Frontal cortex (tissue), 3 donors: ENCODE measurements at regions not wholly inside any gene's neighbourhood (a gene's known extent, or its start where the extent isn't known, plus 50 kb on each side); places are given as distances from the start of the nearest gene placed in this dataset.

Experiments used
- DNase-seq, 2 donors: peaks; one replicate each; pipeline ENCODE4 v3.0.0; 2012; ENCODE audit warnings: low spot score in 2 of 2
- FAIRE-seq: peaks from 2 replicates; lab custom pipeline; 2012; peaks lifted over from hg19 to GRCh38; lab: Jason Lieb, UNC
- donor health status: control.
- donor health status: control.
- donor health status: control.

DNA sequence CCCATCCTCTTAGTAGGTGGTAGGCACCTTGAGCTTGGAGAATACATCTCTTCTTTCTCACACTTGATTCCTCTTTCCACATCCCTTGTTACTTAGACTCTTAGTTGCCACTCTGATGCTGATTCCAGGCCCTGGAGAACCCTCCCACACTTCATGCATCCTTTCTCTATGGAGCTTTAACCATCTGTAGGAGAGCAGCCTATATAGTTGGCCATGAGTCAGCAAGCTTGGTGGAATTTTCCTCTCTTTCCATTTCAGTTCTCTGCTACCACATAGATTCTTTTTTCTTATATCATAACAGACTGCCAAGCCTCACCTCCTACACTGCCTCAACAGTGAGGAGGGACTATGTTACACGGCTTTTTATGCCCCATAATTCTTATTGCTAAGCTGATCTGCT, 851.6 kb upstream of the CDH2 start:
- no peak for DNase-seq
- FAIRE-seq = no peak

DNA sequence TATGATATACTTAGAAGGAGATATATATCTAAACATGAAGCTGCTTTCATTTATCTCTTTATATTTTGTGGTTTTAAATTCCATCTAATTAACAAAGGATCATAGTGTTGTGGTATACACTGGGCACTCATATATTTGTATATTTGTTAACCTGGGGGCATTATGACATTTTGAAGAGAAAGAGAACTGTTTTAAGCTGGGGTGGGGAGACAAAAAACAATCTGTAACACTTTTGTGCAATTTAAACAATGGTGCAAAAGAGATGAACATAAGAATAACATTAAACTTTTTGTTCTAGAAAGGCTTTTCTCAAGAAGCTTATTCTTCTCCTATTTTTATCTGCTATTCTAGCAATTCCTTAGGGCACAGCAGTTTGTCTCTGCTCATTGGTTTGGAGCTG, 842.0 kb upstream of the CDH2 start:
- FAIRE-seq = no peak
- DNase-seq = no peak

DNA sequence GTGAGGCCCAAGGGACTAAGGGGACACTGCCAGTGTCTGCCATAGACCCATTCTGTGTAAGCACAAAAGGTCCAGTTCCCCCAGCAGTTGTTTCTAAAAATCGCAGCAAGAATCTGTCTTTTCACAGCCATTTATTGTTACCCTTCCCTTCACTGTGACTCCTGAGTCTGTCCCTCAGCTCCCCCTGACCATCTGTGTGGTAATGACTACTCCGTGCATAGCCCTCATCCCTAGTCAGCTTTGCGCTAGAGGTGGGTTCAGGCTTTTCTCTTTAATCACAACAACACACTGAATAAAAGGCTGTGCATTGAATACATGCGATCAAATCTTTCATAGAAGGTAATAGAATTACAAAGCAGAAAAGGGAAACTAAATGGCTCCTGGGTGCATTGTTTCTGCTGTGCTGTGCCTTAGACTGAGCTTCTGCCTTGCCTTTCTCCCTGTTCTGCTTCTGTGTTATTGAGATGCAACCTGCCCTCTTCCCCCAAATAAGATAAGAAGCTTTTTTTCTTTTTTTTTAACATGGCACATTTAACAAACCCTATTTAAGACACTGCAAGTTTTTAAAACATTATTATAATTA, 836.0 kb upstream of the CDH2 start:
- no peak for FAIRE-seq
- no peak for DNase-seq

DNA sequence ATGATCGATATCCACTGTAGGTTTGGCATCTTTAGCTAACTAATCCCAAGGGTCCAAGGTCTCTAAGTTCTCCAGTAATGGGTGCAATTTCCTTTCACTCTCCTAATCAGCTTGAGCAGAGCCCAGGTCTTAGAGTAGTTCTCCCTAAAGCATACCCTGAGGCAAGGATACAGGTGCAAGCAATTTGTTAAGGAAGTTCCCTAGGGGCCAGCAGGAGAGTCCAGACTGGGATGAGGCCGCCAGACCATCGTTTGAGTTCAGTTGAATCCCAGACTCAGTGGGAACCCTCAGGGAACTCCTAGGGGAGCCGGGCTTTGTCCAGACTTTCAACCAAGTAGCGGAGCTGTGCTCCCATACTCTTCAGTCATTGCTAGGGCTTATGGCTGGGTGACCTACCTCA, 835.4 kb upstream of the CDH2 start:
- FAIRE-seq (no peak), DNase-seq (no peak)

DNA sequence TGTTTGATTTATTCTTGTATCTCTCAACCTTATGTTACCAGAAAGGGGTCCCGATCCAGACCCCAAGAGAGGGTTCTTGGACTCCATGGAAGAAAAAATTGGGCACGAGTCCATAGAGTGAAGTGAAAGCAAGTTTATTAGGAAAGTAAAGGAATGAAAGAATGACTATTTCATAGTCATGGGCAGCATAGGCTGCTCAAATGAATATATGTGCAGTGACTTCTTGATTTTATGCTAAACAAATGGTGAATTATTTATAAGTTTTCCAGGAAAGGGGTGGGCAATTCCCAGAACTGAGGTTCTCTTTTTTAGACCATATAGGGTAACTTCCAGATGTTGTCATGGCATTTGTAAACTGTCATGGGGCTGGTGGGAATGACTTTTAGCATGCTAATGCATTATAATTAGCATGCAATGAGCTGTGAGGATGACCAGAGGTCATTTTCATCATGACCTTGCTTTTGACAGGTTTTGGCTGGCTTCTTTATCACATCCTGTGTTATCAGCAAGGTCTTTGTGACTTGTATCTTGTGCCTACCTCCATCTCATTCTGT, 832.4 kb upstream of the CDH2 start:
- FAIRE-seq (no peak), DNase-seq (no peak)

DNA sequence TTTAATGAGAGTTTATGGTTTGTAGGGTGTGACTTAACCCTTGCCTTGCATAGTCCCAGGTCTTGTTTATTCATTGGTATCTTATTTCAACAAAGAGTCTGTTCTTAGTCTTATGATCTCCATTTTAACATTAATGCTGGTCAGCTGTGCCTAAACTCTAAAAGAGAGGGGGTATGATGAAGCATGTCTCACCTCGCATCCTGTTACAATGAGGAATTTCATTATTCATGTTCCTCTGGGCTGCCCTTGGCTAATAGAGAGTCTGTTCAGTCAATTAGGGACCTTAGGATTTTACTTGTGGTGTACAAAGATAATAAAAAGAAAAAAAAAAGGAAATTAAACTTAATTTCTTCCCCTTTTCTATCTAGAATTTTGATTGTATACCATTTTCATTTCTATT, 831.9 kb upstream of the CDH2 start:
- FAIRE-seq = no peak

DNA sequence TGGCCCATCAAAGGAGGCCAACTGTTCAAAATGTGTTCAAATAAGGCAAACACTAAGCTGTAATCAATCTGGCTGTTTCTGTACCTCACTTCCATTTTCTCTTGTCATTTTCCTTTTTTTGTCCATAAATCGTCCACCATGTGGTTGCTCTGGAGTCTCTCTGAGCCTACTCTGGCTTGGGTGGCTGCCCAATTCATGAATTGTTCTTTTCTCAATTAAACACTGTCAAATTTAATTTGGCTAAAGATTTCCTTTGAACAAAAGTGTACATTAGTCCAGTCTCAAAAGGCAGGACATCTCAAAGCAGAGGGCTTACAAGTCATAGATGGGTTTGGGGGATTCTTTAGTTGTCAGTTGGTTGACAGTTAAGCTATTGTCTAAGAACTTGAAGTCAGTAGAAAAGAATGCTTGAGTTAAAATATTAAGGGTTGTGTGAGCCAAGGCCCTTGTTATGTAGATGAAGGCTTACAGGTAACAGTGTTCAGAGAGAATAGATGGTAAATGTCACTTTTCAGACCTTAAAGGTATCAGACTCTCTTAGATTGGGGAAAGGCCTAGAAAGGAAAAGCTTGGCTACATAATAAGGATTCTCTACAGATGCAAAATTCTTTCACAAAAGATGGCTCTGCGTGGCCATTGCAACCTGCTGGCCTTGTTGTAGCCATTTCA, 831.2 kb upstream of the CDH2 start:
- DNase-seq (no peak), FAIRE-seq (no peak)

More for the DNA sequence above, 831.9 kb upstream of the CDH2 start:
- DNase-seq = no peak

DNA sequence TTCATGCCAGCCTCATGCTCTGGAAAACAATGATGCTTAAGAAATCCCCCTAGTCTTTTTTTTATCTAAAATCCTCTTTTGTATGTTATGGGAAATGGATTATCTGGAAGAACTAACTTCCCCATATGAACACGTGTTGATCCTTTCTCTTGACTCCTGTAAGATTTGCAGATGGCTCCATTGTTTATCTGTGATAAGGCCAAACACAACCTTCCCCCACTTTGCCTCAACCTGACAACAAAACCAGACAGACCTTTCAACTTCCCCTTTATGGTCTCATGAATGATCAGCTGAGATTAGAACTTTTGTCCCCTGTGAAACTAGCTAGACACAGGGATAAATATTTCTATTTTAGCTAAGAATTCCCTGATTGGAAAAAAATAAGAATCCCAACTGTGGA, 828.0 kb upstream of the CDH2 start:
- FAIRE-seq (no peak), DNase-seq (no peak)

DNA sequence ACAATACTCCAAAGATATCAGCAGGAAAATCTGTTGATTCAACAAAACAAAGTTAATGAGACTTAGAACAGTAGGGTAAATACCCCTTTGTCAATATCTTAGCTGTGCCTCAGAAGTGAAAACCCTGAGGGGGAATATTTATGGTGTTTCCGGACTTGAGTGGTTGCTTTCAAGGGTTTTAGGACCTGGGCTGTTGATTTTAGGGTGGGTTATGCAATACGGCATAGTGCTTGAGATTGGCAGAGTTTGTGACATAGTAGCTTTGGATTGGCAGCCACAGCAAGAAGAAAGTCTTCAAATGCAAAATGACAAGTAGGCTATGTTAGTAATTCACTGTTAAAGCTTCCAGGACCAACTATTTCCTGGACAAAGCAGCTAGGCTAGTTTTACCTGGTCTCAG, 826.3 kb upstream of the CDH2 start:
- FAIRE-seq = no peak

DNA sequence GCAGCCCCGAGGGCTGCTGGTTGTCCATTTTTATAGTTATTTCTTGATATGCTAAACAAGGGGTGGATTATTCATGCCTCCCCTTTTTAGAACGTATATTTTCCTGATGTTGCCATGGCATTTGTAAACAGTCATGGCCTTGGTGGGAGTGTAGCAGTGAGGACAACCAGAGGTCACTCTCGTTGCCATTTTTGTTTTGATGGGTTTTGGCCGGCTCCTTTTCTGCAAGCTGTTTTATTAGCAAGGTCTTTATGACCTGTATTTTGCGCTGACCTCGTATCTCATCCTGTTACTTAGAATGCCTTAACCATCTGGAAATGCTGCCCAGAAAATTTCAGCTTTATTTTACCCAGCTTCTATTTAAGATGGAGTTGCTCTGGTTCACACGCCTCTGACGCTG, 825.8 kb upstream of the CDH2 start:
- no peak for FAIRE-seq
- DNase-seq = no peak

More for the DNA sequence above, 826.3 kb upstream of the CDH2 start:
- DNase-seq = no peak

DNA sequence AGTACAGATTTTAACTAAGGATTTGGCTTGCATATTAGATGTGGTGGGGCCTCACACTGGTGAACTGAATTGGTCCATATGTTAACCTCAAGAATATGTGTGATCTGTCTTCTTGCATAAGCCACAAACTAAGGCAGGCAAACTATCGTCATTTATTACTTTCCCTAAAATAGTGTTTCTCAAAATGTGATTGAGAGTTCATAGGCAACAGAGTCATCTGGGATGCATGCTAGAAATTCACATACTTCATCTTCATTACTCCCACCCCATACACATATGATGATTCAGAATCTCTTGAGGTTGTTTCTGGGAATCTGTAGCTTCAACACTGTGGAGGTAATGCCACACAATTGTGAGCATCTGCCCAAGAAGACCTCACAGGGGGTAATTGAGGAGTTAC, 822.8 kb upstream of the CDH2 start:
- FAIRE-seq (no peak), DNase-seq (no peak)

DNA sequence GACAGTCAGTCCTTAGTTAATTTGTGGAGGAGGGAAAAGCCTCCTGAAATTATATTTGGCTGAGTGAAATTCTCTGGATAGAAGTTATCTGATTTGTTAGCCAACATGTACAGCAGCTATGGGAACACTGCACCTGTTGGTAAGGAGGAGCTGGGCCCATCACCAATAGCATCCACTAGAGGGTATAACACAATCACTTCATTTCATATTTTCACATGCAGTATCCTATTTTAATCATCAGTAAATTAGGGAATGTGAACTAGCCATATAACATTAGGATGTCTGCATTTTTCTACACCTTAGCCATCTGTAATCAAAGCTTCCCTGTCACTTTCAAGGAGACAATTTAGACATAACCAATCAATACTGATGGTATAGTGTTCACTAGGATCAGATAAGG, 818.4 kb upstream of the CDH2 start:
- DNase-seq = no peak
- FAIRE-seq = no peak

DNA sequence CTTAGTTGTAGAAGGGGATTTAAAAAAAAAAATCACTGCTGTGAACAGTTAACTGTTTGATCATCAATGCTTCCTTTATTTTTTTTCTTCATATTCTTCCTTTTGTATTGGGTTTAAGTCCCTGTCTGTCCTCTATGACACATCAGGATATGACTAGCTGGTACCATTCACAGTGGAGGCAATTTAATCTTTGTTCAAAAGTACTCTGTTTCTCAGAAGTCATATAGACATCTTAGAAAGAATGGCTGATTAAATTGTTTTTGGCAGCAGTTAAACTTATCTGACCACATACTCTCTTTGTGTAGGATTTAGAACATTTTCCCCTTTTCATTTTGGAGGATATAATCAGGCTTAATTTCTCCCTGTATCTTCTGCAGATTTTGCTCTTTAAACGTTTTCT, 807.8 kb upstream of the CDH2 start:
- FAIRE-seq = no peak
- DNase-seq = no peak

DNA sequence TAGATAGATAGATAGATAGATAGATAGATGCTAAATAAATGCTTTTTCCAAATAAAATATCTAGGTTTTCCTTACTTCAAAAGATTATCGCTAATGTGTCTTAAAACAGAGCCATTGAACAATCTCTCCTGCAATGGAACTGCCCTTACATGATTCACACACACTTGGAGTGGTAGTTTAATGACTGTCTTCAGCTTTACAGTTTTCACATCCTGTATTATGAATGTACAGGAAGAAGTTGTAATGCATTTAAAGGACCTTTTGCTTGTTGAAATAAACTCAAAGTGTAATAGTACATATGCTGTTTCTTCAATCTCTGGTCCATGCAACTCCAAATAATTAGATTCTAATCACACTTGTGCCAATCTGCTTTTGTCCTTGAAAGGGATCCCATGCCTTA, 797.6 kb upstream of the CDH2 start:
- FAIRE-seq = no peak

DNA sequence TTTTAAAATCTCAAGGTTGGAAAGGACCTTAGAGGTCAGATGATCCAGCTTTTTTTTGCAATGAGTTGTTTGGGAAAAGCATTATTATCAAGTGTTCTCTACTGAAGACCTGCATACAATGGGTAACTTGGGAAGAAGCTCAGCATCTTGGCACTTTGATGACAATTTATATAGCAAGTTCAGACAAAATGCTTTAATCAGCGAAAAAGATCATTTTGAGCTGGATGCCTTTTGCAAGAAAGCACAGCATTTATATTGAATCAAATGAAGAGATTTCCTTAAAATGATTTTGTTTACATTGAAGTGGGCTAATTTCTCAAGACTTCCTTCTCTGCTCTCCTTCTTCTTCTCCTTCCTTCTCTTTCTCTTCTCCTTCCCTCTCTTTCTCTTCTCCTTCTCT, 796.4 kb upstream of the CDH2 start:
- DNase-seq = no peak
- no peak for FAIRE-seq

More for the DNA sequence above, 797.6 kb upstream of the CDH2 start:
- DNase-seq = no peak

DNA sequence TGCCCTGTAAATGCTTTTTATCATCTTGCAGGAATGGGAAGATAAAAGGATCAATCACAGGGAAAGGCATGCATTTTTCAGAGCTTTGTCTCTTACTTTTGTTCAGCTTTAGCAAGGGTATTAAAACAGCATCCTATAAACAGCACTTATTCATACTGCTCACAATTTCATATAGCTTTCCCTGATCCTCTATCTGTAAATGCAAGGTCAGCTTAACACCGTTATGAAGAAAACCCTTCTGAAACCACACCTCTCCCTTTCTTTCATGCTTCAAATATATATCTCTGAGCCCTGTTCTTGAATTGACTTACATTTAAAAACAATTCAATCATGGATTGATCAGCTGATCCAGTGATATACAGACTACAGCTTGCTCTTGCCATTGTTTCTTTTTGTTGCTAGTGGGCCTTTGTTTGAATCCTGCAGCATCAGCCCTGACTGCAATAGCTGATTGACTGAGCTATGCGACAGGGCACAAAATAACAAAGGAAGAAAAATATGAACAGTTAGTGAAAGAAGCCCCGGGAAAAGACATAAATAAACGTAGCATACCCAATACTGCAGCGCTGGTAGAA, 795.5 kb upstream of the CDH2 start:
- no peak for DNase-seq
- no peak for FAIRE-seq

DNA sequence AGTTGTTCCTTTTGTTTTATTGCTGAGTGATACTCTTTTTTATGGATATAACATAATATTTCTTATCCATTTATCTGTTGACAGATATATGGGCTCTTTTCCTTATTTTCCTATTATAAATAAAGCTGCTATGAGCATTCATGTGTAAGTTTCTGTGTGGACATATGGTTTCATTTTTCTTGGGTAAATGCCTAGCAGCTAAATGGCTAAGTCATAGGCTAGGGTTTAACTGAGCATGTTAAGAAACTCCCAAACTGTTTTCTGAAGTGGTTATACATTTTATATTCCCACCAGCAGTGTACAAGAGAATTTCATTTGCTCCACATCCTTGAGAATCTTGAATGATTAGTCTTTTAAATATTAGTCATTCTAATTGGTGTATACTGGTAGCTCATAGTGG, 786.6 kb upstream of the CDH2 start:
- FAIRE-seq (no peak), DNase-seq (no peak)

DNA sequence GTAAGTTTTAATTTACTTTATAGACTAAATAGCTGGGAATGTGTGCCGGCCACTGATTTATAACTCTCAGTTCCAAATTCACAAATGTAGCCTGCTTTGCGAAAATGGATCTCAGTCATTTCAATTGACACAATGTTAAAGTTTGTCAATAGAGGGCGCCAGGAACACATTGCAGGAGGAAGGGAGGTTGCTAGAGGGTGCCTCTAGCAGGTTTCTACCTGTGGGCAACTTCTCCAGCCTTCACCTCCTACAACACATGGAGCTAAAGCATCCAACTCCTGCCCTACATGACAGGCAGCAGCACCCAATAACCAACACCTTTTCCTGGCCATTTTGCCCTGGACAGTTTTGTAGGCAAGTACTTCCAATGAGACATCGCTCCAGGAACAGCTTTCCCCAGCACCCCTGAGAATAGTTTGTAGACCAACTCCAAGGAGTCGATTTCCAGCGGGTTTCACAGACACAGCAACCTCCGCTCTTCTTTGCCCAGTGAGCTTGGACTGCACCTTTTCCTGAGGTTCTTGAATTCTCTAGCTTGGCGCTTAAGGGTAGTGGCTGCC, 784.8 kb upstream of the CDH2 start:
- DNase-seq (no peak), FAIRE-seq (no peak)

DNA sequence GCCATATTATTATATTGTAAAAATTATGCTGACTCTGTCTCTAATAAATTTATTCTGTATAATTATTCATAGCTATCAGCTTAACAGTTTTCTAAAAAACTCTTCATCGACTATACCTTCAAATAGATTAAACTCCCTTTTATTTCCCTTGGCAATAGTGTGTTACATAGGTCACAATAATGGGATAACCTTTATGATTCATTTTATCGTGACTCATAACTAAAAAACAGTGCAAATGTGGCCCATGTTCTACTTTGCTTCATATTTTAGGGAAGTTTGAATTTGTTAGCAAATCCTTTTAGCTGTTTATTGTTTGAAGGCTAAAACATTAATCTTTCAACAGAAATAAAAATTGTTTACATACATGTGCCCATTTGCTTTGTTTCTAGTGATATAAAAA, 783.2 kb upstream of the CDH2 start:
- DNase-seq = no peak
- FAIRE-seq = no peak

DNA sequence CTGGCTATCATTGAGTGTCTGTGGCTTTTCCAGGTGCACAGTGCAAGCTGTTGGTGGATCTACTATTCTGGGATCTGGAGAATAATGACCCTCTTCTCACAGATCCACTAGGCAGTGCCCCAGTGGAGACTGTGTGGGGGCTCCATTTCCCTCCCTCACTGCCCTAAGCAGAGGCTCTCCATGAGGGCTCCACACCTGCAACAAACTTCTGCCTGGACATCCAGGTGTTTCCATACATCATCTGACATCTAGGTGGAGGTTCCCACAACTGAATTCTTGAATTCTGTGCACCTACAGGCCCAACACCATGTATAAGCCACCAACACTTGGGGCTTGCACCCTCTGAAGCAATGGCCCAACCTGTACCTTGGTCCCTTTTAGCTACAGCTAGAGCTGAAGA, 775.4 kb upstream of the CDH2 start:
- FAIRE-seq (no peak), DNase-seq (no peak)

DNA sequence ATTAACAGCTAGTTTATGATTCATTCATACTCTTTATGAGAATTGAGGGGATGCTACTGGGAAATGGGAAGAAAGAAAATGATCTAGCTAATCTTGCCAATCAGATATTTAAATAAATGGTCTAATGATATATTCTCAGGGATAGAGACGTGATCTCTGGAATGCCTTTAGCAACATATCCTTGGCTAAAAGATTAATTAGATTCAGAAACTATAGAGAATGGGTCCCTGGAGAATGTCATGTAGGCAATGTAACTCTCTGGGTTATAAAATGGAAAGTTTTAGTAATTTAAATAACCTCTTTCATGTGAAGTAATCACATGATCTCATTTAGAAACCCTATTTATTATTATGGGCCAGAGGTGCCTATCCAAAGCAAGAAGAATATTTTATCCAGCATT, 771.0 kb upstream of the CDH2 start:
- FAIRE-seq (no peak), DNase-seq (no peak)
